ENCODE measurements at regions not wholly inside any gene's neighbourhood (a gene's known extent, or its start where the extent isn't known, plus 50 kb on each side); places are given as distances from the start of the nearest gene placed in this dataset.

DNA sequence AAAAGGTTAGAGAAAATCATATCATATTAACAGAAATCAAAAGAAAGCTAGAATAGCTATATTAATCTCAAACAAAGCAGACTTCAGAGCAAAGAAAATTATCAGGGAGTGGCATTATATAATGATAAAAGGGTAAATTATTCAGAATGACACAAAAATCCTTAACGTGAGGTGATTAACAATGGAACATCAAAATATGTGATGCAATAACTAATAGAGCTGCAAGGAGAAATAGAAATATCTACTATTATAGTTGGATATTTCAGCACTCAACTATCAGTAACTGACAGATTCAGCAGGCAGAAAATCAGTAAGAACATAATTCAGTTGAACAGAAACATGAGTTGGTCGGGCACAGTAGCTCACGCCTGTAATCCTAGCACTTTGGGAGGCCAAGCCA is 275.1 kb upstream of the FSIP2 start:
- Histone ChIP-seq H3K4me3 (no peak overlapping the region), H3K27me3 (no peaks in the 10 kb centered on the region), H3K27ac (no peak overlapping the region), H3K36me3 (no peaks in the 10 kb centered on the region), H3K9me3 (peaks cover 0 to 4% of the 10 kb centered on the region in 2 donors), H3K4me1 (no peaks in the 10 kb centered on the region)
- DNase-seq (ENCODE audit: low spot score in 2 of 2) = no peak
- TF ChIP-seq POLR2A (IDR thresholded peaks at IDR 0.05) = no peak
- TF ChIP-seq, protein P1, sequence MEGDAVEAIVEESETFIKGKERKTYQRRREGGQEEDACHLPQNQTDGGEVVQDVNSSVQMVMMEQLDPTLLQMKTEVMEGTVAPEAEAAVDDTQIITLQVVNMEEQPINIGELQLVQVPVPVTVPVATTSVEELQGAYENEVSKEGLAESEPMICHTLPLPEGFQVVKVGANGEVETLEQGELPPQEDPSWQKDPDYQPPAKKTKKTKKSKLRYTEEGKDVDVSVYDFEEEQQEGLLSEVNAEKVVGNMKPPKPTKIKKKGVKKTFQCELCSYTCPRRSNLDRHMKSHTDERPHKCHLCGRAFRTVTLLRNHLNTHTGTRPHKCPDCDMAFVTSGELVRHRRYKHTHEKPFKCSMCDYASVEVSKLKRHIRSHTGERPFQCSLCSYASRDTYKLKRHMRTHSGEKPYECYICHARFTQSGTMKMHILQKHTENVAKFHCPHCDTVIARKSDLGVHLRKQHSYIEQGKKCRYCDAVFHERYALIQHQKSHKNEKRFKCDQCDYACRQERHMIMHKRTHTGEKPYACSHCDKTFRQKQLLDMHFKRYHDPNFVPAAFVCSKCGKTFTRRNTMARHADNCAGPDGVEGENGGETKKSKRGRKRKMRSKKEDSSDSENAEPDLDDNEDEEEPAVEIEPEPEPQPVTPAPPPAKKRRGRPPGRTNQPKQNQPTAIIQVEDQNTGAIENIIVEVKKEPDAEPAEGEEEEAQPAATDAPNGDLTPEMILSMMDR (IDR thresholded peaks at IDR 0.05) = no peak
- TF ChIP-seq POLR2AphosphoS5 (IDR thresholded peaks at IDR 0.05) = no peak
- intact Hi-C loops (cut with DNase I; ENCODE audit: low total_unique reads) = no loop called here

DNA sequence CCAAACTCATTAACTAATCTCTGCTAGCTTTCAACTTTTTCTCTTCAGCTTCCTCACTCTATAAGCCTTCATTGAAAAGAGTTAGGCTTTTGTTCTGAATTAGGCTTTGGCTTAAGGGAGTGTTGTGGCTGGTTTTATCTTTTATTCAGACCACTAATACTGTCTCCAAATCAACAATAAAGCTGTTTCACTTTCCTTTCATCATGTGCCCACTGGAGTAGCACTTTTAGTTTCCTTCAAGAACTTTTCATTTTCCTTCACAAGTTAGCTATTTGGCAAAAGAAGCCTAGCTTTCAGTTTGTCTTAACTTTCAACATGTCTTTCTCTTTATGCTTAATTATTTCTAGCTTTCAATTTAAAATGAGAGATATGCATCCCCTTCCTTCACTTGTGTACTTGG is 271.7 kb upstream of the FSIP2 start:
- no peak for DNase-seq (ENCODE audit: low spot score in 2 of 2)
- H3K9me3 ChIP-seq = peaks cover 0 to 4% of the 10 kb centered on the region in 2 donors
- no peaks in the 10 kb centered on the region for H3K36me3 ChIP-seq
- intact Hi-C loops (cut with DNase I; ENCODE audit: low total_unique reads) = no loop called here
- H3K4me1 ChIP-seq = no peaks in the 10 kb centered on the region
- no peaks in the 10 kb centered on the region for H3K27me3 ChIP-seq
- no peak overlapping the region for H3K4me3 ChIP-seq
- no peak overlapping the region for H3K27ac ChIP-seq
- TF ChIP-seq POLR2A (IDR thresholded peaks at IDR 0.05) (no peak), POLR2AphosphoS5 (IDR thresholded peaks at IDR 0.05) (no peak)
- TF ChIP-seq, protein P1 (IDR thresholded peaks at IDR 0.05) = no peak

DNA sequence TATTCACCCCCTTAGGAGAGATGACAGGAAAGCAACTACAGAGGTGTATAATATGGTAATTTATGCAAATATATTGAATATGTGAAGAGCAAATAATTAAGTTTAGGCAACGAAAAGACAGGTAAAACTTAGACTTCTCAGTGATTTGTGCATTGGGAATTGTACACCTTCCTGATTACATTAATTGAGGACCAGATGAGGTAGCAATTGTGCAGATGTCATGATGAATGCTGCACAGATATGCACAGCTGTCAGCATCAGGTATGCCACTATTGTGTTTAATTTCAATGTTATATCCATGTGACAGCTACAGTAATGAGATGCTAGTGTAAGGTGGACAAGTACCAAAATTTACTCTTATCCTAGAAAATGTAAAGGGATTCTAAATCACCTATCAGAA is 267.2 kb upstream of the FSIP2 start:
- H3K27ac ChIP-seq = no peak overlapping the region
- intact Hi-C loops (cut with DNase I; ENCODE audit: low total_unique reads) = no loop called here

DNA sequence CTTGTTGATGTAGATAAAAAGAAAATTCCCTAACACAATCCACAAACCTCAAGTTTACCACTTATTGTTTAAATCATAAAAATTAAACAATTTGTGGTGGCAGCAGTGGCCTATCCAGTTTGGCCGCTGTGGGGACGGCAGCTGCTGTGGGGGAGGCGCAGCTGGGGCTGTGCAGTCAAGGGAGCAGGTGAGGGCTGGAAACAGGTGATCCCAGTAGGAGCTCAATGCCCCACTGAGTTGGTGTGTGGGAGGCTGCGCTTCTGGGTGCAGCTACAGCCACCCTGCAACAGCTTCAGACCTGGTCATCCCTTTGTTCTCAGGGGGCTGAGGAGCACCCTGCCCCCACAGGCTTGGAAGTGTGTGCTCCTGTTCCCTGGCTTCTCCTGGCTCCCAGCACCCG is 266.0 kb upstream of the FSIP2 start:
- no peak for TF ChIP-seq POLR2A (IDR thresholded peaks at IDR 0.05)
- TF ChIP-seq POLR2AphosphoS5 (IDR thresholded peaks at IDR 0.05) = no peak
- TF ChIP-seq, protein P1 (IDR thresholded peaks at IDR 0.05) = no peak
- intact Hi-C loops (cut with DNase I; ENCODE audit: low total_unique reads) = no loop called here
- Histone ChIP-seq H3K4me1 (no peaks in the 10 kb centered on the region), H3K27ac (no peak overlapping the region), H3K27me3 (no peaks in the 10 kb centered on the region), H3K9me3 (no peaks in the 10 kb centered on the region), H3K4me3 (no peak overlapping the region), H3K36me3 (no peaks in the 10 kb centered on the region)
- no peak for DNase-seq (ENCODE audit: low spot score in 2 of 2)

More for the DNA sequence above, 267.2 kb upstream of the FSIP2 start:
- Histone ChIP-seq H3K36me3 (no peaks in the 10 kb centered on the region), H3K27me3 (no peaks in the 10 kb centered on the region), H3K9me3 (no peaks in the 10 kb centered on the region), H3K4me3 (no peak overlapping the region), H3K4me1 (no peaks in the 10 kb centered on the region)
- TF ChIP-seq POLR2A (IDR thresholded peaks at IDR 0.05) (no peak), POLR2AphosphoS5 (IDR thresholded peaks at IDR 0.05) (no peak)
- TF ChIP-seq, protein P1 (IDR thresholded peaks at IDR 0.05) = no peak
- no peak for DNase-seq (ENCODE audit: low spot score in 2 of 2)

DNA sequence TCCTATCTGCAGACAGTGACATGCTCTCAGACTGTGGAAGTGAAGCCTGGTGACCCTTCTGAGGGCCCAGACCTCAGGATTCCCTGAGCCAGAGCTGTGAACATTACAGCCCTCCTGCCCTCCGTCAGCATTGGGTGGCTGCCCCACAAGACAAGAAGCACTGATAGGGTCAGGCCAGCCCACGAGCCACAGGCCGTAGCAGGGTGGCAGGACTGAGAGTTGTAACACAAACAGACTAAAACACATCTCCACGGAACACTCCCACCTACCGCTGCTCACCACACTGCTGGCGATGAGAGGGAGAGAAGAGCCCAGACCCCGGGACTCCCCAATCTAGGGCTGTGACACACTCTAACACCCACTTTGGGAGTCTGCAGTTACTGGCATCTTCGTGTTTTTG is 264.8 kb upstream of the FSIP2 start:
- Histone ChIP-seq H3K27ac (no peak overlapping the region), H3K4me1 (no peaks in the 10 kb centered on the region), H3K36me3 (no peaks in the 10 kb centered on the region), H3K9me3 (no peaks in the 10 kb centered on the region), H3K4me3 (no peak overlapping the region), H3K27me3 (no peaks in the 10 kb centered on the region)
- TF ChIP-seq POLR2A (IDR thresholded peaks at IDR 0.05) (no peak), POLR2AphosphoS5 (IDR thresholded peaks at IDR 0.05) (no peak)
- TF ChIP-seq, protein P1 (IDR thresholded peaks at IDR 0.05) = no peak
- DNase-seq (ENCODE audit: low spot score in 2 of 2) = no peak
- intact Hi-C loops (cut with DNase I; ENCODE audit: low total_unique reads) = no loop called here
